Nephron progenitor cell (in vitro differentiated cells): ENCODE measurements at regions not wholly inside any gene's neighbourhood (a gene's known extent, or its start where the extent isn't known, plus 50 kb on each side); places are given as distances from the start of the nearest gene placed in this dataset.

Source experiments
- DNase-seq: peaks from one replicate; pipeline ENCODE4 v3.0.0; 2021
- H3K27ac Mint-ChIP-seq: 2 replicates; pipeline ENCODE4 v1.8.0; 2021; ENCODE audit warnings: mild to moderate bottlenecking, moderate library complexity, mixed read lengths
- H3K27me3 Mint-ChIP-seq: 2 replicates; pipeline ENCODE4 v1.8.0; 2021; ENCODE audit warnings: mild to moderate bottlenecking, low read depth, mixed read lengths; ENCODE audit not compliant: poor library complexity
- H3K36me3 Mint-ChIP-seq: 2 replicates; pipeline ENCODE4 v1.8.0; 2021; ENCODE audit warnings: low read depth, mixed read lengths
- H3K4me1 Mint-ChIP-seq: 2 replicates; pipeline ENCODE4 v1.8.0; 2021; ENCODE audit warnings: mixed read lengths
- H3K4me3 Mint-ChIP-seq: 2 replicates; pipeline ENCODE4 v1.8.0; 2021; ENCODE audit warnings: mild to moderate bottlenecking, moderate library complexity, mixed read lengths
- H3K9me3 Mint-ChIP-seq: 2 replicates; pipeline ENCODE4 v1.8.0; 2021; ENCODE audit warnings: mild to moderate bottlenecking, moderate library complexity, mixed read lengths
- TF ChIP-seq, protein P1 (sequence below): fragments of 200-600 bp; sonication (generic); IDR thresholded peaks from 2 replicates; pipeline ENCODE4 v1.5.0; 2021; ENCODE audit warnings: antibody characterized with exemption

DNA sequence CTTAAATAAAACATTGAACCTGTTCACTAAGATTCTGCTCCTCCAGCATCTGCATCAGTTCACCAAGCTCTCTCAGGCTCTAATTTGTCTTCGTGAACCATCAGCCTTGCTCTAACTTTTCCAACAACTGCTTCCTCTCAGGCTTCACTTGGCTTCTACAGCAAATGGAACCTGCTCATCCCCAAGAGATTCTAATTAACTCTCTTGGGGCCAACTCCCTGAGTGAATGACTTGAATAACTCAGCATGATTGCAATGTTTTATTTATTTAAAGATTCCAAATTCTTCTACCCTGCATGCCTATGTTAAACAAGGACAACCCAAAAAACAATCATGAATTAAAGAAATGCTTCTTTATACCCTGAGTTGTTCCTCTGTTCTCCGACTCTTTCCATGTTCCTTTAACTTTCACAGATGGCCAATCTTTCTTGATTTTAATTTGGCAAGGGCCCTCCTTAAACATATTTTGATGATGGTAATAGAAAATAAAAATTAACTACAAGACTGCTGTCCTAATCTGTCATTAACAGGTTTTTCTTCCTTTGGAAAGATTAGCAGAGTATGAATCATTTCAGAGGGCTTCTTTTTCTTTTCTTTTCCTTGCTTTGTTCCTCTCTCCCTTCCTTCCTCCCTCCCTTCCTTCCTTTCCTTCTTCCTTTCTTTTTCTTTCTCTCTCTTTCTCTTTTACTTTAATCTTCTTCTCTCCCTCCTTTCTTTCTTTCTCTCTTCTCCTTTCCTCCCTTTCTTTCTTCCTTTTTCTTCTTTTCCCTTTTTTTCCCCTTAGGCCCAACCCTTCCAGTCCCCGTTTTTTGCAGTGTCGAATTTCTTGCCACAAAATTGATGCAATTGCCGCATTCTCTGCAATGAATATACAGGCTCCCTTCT is 195.0 kb upstream of the RHOBTB1 start:
- Mint-ChIP-seq H3K27ac (peak overlapping the region; percentile 15), H3K36me3 (no peaks in the 10 kb centered on the region), H3K27me3 (peaks cover 5% of the 10 kb centered on the region), H3K4me3 (no peak overlapping the region), H3K9me3 (peaks cover 4% of the 10 kb centered on the region), H3K4me1 (peaks cover 9% of the 10 kb centered on the region)
- DNase-seq: no peak
- TF ChIP-seq, protein P1, sequence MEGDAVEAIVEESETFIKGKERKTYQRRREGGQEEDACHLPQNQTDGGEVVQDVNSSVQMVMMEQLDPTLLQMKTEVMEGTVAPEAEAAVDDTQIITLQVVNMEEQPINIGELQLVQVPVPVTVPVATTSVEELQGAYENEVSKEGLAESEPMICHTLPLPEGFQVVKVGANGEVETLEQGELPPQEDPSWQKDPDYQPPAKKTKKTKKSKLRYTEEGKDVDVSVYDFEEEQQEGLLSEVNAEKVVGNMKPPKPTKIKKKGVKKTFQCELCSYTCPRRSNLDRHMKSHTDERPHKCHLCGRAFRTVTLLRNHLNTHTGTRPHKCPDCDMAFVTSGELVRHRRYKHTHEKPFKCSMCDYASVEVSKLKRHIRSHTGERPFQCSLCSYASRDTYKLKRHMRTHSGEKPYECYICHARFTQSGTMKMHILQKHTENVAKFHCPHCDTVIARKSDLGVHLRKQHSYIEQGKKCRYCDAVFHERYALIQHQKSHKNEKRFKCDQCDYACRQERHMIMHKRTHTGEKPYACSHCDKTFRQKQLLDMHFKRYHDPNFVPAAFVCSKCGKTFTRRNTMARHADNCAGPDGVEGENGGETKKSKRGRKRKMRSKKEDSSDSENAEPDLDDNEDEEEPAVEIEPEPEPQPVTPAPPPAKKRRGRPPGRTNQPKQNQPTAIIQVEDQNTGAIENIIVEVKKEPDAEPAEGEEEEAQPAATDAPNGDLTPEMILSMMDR: no peak

DNA sequence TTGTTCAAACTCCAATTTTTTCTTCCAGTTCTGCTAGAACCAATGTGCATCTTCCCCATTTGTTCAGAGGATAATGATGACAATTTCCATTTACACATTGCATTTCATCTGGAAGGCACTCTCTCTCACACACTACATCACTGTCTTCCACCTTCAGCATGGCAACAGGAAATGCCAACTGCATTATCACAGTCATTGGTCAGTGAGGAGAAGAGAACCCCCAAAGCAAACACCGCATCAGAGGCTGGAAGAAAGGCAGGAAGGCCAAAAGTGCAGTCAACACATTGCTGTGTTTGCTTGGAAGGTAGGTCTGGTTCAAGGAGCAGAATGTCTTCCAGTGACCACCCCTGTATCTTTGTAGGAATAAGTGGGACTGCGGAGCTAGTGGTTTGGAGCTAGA is 192.2 kb upstream of the RHOBTB1 start:
- Mint-ChIP-seq H3K4me3 (no peak overlapping the region), H3K4me1 (peaks cover 9% of the 10 kb centered on the region), H3K27ac (no peak overlapping the region), H3K36me3 (no peaks in the 10 kb centered on the region), H3K9me3 (peaks cover 9% of the 10 kb centered on the region), H3K27me3 (peaks cover 8% of the 10 kb centered on the region)
- no peak for DNase-seq
- TF ChIP-seq, protein P1: no peak

DNA sequence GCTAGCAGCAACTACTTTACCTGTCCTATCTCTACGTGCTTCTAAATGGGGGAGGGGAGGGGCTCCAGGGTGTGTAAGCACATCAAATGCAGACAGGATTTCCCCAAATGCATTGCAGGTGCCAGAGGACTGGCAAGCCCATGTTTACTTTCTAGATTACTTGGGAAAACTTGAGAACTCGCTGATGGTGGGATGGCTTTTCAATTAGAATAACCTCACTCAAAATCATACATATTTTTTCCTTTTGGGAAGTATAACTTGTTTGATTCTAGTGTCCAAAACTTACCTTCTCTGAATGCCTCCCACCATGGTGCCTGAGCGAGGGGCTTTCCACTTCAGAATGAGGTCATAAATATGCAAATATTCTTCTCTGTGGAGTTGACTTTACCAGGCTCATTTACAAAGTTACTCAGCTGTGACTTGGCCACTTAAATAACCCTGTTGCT is 191.3 kb upstream of the RHOBTB1 start:
- H3K36me3 Mint-ChIP-seq: no peaks in the 10 kb centered on the region
- H3K27me3 Mint-ChIP-seq: peaks cover 9% of the 10 kb centered on the region
- H3K4me1 Mint-ChIP-seq: peaks cover 13% of the 10 kb centered on the region
- TF ChIP-seq, protein P1: no peak
- DNase-seq: no peak
- peaks cover 9% of the 10 kb centered on the region for H3K9me3 Mint-ChIP-seq
- H3K27ac Mint-ChIP-seq: no peak overlapping the region
- no peak overlapping the region for H3K4me3 Mint-ChIP-seq

DNA sequence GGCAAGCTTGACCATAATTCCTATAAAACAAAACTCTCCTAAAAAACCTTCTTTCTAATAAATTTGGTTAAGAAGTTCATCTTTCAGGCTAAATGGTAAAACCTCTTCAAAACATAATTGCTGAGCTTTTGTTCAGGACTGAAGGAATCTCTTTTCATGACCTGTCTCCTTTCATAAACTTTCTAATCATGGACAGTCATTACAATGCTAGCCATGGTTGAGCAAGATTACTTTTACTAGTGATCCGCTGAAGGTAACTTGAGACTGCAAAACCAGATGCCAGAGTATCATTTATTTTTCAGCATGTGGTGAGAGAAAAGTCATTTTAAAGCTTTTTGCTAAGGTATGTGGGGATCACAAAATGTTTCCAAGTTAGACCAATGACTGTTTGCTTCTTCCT is 186.4 kb upstream of the RHOBTB1 start:
- Mint-ChIP-seq H3K4me1 (peaks cover 14% of the 10 kb centered on the region), H3K27ac (no peak overlapping the region), H3K9me3 (peaks cover 9% of the 10 kb centered on the region), H3K4me3 (no peak overlapping the region), H3K27me3 (peaks cover 4% of the 10 kb centered on the region), H3K36me3 (no peaks in the 10 kb centered on the region)
- TF ChIP-seq, protein P1: no peak
- DNase-seq: no peak

DNA sequence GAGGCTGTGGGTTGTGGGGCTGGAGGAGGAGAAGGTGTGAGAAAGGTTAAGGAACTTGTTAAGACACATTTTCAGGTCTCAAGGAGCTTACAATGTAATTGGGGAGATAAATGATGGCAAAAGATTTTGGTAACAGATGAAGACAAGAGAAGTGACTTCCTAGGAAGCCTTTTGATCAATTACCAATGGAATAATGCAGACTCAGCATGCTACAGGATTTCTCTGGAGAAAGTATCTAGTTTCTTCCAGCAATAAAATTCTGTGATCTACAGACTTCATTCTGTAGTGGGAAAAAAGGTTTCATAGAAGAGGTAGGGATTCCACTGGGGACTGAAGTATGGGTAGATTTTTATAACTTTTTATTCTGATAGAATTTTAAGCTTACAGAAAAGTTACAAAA is 184.2 kb upstream of the RHOBTB1 start:
- Mint-ChIP-seq H3K27ac (no peak overlapping the region), H3K9me3 (peaks cover 2% of the 10 kb centered on the region), H3K27me3 (peaks cover 4% of the 10 kb centered on the region), H3K4me3 (no peak overlapping the region), H3K4me1 (peaks cover 14% of the 10 kb centered on the region), H3K36me3 (no peaks in the 10 kb centered on the region)
- DNase-seq: no peak
- TF ChIP-seq, protein P1: no peak
